ENCODE measurements at regions not wholly inside any gene's neighbourhood (a gene's known extent, or its start where the extent isn't known, plus 50 kb on each side); places are given as distances from the start of the nearest gene placed in this dataset.

- no peaks in the 10 kb centered on the region for H3K9me3 ChIP-seq (ENCODE audit: insufficient read depth, low read length)
- H3K36me3 ChIP-seq (ENCODE audit: low read length), result no peaks in the 10 kb centered on the region
- no peaks in the 10 kb centered on the region for H3K27me3 ChIP-seq (ENCODE audit: low read length)
- H3K4me3 ChIP-seq (ENCODE audit: insufficient read depth, low read length, poor library complexity, severe bottlenecking), result no peak overlapping the region
- TF ChIP-seq EZH2phosphoT487 (conservative IDR thresholded peaks at IDR 0.05; ENCODE audit: low read length) (no peak), CTCF (IDR thresholded peaks at IDR 0.05; ENCODE audit: insufficient read depth, low read length, poor library complexity, severe bottlenecking) (no peak)
- no peak overlapping the region for H3K9ac ChIP-seq (ENCODE audit: low read length)
- H3K9me2 ChIP-seq (replicated peaks; ENCODE audit: insufficient read depth, low read length), result no peaks in the 10 kb centered on the region
- no peak overlapping the region for H2AFZ ChIP-seq (ENCODE audit: low read depth, low read length, severe bottlenecking)
- H3K4me2 ChIP-seq (ENCODE audit: low read depth, low read length, poor library complexity, severe bottlenecking), result no peak overlapping the region
- H3F3A ChIP-seq (ENCODE audit: insufficient read depth), result no peaks in the 10 kb centered on the region
- no peaks in the 10 kb centered on the region for H3K79me2 ChIP-seq (ENCODE audit: insufficient read depth, low read length)
- no peaks in the 10 kb centered on the region for H4K20me1 ChIP-seq (ENCODE audit: low read depth, low read length)
- no peak overlapping the region for H3K27ac ChIP-seq (ENCODE audit: low read depth, low read length)
Measured at GRCh38 chr1:80520949-80521348, 1279.8 kb upstream of the ADGRL2 start.

- Histone ChIP-seq H3K27me3 (ENCODE audit: low read length) (no peaks in the 10 kb centered on the region), H3K9me2 (replicated peaks; ENCODE audit: insufficient read depth, low read length) (no peaks in the 10 kb centered on the region), H3K9ac (ENCODE audit: low read length) (no peak overlapping the region), H2AFZ (ENCODE audit: low read depth, low read length, severe bottlenecking) (no peak overlapping the region), H3K4me2 (ENCODE audit: low read depth, low read length, poor library complexity, severe bottlenecking) (no peak overlapping the region), H3F3A (ENCODE audit: insufficient read depth) (no peaks in the 10 kb centered on the region), H4K20me1 (ENCODE audit: low read depth, low read length) (no peaks in the 10 kb centered on the region), H3K36me3 (ENCODE audit: low read length) (no peaks in the 10 kb centered on the region), H3K79me2 (ENCODE audit: insufficient read depth, low read length) (no peaks in the 10 kb centered on the region), H3K9me3 (ENCODE audit: insufficient read depth, low read length) (no peaks in the 10 kb centered on the region), H3K27ac (ENCODE audit: low read depth, low read length) (no peak overlapping the region), H3K4me3 (ENCODE audit: insufficient read depth, low read length, poor library complexity, severe bottlenecking) (no peak overlapping the region)
- TF ChIP-seq CTCF (IDR thresholded peaks at IDR 0.05; ENCODE audit: insufficient read depth, low read length, poor library complexity, severe bottlenecking), result no peak
Measured at GRCh38 chr1:80517062-80517461, 1283.7 kb upstream of the ADGRL2 start.

GRCh38 chr1:80509965-80510522, 1290.7 kb upstream of the ADGRL2 start:
- Histone ChIP-seq H3K4me3 (ENCODE audit: insufficient read depth, low read length, poor library complexity, severe bottlenecking) (no peak overlapping the region), H2AFZ (ENCODE audit: low read depth, low read length, severe bottlenecking) (no peak overlapping the region), H3K9ac (ENCODE audit: low read length) (no peak overlapping the region), H4K20me1 (ENCODE audit: low read depth, low read length) (no peaks in the 10 kb centered on the region), H3K79me2 (ENCODE audit: insufficient read depth, low read length) (no peaks in the 10 kb centered on the region), H3F3A (ENCODE audit: insufficient read depth) (no peaks in the 10 kb centered on the region), H3K27me3 (ENCODE audit: low read length) (no peaks in the 10 kb centered on the region), H3K9me2 (replicated peaks; ENCODE audit: insufficient read depth, low read length) (no peaks in the 10 kb centered on the region), H3K27ac (ENCODE audit: low read depth, low read length) (no peak overlapping the region), H3K4me2 (ENCODE audit: low read depth, low read length, poor library complexity, severe bottlenecking) (no peak overlapping the region), H3K9me3 (ENCODE audit: insufficient read depth, low read length) (no peaks in the 10 kb centered on the region), H3K36me3 (ENCODE audit: low read length) (no peaks in the 10 kb centered on the region)
- TF ChIP-seq EZH2phosphoT487 (conservative IDR thresholded peaks at IDR 0.05; ENCODE audit: low read length) (no peak), CTCF (IDR thresholded peaks at IDR 0.05; ENCODE audit: insufficient read depth, low read length, poor library complexity, severe bottlenecking) (no peak)

All from SU-DHL-6 (cell line).